Stromal cell of bone marrow (primary cell): ENCODE measurements at regions not wholly inside any gene's neighbourhood (a gene's known extent, or its start where the extent isn't known, plus 50 kb on each side); places are given as distances from the start of the nearest gene placed in this dataset.
"Not testable (repeated sequence)": the region's sequence is repeated elsewhere in the genome, so short reads cannot be mapped to it uniquely, and the experiment has no call there.

ENCODE experiments used
- DNase-seq: peaks from one replicate; pipeline ENCODE4 v3.0.0-alpha.2; 2012; ENCODE audit warnings: low read depth

DNA sequence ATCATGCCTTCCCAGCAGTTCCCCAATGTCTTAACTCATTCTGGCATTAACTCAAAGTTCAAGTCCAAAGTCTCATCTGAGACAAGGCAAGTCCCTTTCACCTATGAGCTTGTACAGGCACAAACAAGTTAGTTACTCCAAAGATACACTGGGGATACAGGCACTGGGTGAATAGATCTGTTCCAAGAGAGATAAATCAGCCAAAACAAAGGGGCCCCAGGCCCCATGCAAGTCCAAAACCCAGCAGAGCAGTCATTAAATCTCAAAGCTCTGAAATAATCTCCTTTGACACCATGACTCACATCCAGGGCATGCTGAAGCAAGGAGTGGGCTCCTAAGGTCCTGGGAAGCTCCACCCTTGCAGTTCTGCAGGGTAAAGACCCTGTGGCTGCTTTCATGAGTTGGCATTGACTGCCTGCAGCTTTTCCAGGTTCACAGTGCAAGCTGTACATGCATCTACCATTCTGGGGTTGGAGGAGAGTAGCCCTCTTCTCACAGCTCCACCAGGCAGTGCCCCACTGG, 332.2 kb upstream of the KIF2B start:
- no peak for DNase-seq

DNA sequence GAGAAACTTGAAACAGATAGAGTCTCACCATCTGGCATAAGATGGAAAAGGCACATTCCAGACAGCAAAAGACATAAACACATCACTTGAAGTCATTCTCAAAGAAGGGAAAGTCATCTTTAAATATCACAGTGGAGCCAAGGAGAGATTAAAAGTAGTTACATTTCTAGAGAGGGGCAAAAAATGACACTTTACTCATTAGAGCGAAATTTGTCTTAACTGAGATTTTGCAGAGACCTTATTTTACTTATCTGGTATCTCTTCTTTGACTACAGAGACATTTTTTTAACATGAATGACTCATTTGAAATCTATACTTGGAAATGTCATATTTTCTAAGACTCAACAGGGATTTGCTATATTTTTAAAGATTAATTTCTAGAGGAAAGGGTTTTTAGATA, 339.0 kb upstream of the KIF2B start:
- DNase-seq = no peak

DNA sequence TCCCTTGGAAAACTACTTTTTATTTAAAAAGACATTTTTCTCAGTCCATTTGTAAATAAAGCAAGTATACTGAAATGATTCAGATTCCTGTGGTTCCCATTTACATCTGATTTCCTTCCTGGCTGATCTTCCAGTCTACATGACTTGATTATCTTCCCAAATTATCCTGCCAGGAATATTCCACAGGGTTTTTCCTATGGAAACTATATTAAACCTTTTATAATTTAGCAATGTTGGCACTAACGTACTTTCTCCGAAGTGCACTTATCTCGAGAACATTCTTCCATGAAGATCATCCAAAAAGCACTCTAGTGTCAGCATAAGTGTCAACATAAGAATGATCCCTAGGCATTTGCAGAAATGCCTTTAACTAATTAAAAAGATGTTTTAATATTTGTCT, 347.7 kb upstream of the KIF2B start:
- DNase-seq = no peak

DNA sequence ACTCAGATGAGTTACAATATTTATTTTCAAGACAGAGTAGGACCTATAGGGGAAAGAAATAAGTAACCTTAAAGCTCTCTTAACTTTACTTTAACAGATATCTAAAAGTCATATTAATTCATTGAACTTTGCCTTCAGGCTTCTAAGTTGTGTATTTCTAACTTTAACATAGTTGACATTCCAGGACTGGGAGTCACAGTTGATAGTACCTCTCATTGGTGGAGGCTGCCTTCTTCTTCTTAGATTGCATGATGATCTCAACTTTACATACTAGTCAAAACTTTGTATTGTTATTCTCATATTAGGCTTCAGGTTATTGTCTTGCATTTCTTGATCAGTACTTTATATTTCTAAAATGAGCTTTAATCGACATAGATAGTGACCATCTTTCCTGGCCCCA, 350.1 kb upstream of the KIF2B start:
- no peak for DNase-seq

DNA sequence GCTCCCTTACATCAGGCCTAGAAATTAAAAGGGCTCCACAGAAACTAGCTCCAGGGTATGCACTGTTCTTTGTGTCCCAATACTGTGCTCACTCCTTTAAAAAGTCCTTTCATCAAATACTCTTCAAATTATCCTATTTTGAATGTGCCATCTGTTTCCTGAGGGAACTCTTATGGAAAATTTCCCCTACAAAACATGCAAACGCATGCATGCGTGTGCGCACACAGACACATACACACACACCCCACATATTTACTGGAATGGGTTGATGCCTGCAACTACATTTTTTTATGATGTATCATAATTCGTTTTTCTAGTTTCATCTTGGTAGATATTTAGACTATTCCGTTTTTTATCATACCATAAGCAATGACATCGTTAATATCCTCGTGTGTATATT, 351.2 kb upstream of the KIF2B start:
- no peak for DNase-seq

DNA sequence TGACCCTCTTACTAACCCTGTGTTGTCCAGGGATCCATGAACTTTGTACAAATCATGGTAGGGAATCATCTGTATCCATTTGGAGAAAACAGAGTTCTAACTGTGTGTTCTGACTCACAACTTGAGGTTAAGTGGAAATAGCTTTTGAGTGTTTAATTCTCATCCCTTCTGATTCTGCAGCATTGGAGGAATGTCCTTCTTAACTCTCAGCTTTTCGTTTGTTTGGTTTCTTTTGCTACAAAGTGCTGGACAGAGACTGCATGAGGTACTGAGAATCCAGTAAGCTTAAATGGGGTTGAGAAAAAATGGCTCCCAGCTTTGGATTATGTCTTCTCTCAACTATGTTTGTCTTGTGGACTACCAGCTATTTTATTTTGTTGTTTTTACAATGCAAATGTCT, 352.1 kb upstream of the KIF2B start:
- no peak for DNase-seq

DNA sequence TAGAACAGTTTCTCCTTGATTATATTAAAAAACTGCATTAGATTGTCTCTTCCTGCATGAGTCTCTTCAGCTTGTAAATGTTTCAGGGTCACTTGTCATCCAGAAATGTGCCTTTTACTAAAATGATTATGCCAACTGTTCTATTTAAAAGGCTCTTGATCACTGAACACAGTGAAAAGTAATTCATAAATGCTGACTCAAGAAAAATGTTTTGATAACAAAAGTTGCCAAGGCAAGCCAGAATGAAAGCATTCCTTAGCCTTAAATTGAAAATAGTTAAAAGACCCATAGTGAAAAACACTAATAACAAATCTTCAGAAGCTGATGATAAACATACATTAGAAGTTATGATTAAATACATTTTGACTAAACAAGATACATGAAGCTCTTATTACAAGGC, 356.0 kb upstream of the KIF2B start:
- no peak for DNase-seq

DNA sequence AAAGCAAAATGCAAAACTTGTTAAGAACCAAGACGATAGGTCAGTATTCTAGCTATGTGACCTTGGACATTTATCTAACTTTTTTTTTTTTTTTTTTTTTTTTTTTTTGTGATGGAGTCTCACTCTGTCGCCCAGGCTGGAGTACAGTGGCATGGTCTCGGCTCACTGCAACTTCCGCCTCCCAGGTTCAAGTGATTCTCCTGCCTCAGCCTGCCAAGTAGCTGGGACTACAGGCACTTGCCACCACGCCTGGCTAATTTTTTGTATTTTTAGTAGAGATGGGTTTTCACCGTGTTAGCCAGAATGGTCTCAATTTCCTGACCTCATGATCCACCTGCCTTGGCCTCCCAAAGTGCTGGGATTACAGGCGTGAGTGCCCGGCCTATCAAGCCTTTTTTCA, 358.3 kb upstream of the KIF2B start:
- not testable (repeated sequence) for DNase-seq

DNA sequence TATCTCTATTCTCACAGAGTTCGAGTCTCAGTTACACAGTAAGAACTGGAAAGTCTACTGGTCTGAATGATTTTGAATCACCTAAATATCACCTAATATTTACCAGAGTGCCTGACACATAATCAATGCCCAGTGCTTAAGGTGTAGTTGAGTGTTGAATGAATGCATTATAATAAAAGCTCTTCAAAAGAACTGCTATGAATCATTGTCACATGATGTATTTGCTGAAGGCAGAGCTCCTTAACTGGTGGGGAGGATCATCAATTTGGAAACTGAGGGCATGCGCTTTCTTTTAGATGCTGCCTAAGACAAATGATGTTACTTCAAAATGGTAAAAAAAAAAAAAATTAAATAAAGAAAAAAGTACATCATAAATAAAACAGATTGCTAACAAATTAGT, 359.4 kb upstream of the KIF2B start:
- DNase-seq = no peak

DNA sequence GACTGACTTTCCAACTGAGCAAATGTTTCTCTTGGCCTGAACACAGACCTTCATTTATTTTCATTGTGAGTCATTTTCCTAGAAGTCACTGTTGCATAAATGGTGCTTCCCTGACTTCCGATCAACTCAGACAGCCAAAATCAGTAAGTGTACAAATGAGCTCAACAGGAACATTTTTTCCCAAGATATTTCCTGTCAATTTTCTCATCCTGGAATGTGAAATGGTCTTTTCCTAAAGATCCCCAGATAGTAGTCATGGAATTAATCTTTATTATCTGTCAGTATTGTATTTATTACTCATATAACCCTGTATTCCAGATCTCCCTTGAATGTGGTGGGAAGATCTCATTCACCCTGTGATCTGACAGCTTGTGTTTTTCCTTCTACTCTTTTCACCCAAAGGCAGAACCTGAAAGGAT, 360.3 kb upstream of the KIF2B start:
- DNase-seq = no peak

DNA sequence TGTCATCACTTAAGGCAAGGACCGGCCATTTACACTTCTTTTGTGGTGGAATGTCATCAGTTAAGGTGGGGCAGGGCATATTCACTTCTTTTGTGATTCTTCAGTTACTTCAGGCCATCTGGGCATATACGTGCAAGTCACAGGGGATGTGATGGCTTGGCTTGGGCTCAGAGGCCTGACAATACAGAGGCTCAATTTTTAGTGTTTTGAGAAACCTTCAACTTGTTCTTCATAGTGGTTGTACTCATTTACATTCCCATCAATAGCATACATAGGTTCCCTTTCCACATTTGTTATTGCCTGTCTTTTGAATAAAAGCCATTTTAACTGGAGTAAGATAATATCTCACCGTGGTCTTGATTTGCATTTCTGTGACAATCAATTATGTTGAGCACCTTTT, 366.8 kb upstream of the KIF2B start:
- not testable (repeated sequence) for DNase-seq

DNA sequence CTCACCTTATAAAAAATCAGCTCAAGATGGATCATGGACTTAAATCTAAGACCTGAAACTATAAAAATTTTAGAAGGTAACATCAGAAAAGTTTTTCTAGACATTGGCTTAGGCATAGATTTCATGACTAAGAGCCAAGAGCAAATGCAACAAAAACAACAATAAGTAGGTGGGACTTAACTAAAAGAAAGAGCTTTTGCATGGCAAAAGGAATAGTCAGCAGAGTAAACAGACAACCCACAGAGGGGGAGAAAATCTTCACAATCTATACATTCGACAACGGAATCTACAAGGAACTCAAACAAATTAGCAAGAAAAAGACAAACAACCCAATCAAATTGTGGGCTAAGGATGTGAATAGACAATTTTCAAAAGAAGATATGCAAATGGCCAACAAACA, 368.4 kb upstream of the KIF2B start:
- no peak for DNase-seq

DNA sequence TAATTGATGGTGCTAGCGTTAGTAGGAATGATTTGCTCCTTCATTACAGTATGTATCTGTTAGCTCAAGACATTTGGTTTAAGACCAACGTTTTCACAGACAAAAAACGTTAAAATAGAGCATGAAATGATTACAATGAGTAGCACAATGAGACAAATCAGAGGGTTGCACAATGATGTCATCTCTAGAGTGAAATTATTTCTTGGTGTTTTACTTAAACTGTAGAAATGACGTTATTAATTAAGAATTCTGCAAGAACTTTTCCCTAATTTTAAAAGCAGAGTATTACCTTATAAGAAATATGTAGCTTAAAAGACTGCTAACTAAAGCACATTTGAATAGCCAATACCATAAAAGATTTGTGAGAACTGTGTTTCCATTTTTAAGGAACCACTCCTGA, 373.4 kb upstream of the KIF2B start:
- DNase-seq = no peak

DNA sequence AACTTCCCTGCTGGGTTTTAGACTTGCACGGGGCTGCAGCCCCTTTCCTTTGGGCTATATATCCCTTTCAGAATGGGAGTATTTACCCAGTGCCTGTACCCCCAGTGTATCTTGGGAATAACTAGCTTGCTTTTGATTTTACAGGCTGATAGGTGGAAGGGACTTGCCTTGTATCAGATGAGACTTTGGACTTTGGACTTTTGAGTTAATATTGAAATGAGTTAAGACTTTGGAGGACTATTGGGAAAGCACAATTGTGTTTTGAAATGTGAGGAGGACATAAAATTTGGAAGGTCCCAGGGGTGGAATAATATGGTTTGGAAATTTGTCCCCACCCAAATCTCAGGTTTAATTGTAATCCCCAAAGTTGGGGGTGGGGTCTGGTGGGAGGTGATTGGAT, 393.8 kb upstream of the KIF2B start:
- DNase-seq = no peak

DNA sequence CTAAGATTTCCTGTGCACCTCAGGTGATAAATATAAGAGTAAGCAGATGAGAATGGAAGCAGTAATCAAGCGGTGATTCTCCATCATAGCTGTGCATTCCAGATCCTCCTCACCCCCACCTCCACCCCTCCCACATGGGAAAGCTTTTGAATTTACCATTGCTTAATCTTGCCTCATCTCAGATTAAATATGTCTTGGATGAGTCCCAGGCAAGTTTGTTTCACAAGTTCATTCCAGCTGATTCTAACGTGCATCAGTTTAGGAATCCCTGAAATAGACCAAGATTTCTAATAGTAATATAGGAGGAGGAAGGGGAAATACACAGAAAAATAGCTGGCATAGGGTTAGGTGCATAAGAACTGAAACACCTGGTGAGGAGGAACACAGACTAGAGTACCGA, 396.2 kb upstream of the KIF2B start:
- no peak for DNase-seq

DNA sequence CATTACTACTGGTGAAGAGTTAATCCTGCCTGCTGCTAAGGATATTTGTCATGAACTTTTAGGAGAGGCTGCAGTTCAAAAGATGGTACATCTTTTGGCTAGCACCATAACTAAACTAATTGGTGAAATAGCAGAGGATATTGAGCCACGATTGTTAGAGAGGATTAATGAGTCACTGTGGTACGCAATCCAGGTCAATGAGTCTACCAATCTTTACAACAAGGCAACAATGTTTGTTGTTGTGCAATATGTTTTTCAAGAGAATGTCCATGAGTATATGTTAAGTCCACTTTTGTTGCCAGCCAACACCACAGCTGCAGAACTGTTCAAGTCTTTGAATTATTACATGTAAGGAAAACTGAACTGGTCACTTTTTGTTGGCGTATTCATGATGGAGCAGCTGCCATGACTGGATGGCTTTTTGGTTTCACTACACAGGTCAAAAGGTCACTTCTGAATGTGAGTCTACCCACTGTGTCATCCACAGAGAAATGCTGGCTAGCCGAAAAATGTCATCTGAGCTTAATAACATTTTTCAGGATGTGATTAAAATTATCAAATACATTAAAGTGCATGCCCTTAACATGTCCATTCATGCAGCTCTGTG, 402.6 kb upstream of the KIF2B start:
- DNase-seq = no peak

DNA sequence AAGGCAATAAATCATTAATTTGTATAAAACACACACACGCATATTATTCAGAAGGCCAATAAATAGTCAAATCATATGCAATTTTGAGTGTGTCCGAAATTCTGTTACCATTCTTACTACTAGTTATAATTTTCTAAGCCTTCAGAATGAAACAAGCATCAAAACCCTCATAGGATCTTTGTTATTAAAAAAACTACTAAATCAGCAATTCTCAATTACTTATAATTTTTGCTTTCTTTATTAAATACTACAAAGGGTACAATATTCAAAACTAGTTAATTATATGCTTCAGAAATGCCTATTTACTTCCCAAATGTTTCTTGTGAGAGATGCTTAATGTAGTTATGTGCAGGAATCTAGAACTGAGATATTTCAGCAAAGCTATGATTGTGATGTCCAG, 413.1 kb upstream of the KIF2B start:
- DNase-seq = no peak

DNA sequence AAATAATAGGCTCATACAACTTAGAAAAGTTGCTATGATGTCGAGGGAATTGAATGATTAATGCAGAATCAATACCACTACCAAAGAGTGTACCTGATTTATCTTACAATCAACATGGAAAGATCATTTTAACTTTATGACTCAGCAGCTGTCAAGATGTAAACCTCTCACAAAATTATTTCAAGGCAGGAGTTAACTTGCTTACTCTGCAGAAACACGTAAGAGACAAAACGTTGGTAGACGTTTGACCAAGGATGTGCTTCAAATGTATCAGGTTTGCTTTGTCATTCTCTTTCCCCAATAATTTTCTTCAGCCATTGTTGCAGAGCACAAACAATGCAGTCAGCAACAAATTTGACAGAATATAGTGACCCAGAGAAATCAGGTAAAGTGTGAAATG, 415.8 kb upstream of the KIF2B start:
- DNase-seq = no peak

DNA sequence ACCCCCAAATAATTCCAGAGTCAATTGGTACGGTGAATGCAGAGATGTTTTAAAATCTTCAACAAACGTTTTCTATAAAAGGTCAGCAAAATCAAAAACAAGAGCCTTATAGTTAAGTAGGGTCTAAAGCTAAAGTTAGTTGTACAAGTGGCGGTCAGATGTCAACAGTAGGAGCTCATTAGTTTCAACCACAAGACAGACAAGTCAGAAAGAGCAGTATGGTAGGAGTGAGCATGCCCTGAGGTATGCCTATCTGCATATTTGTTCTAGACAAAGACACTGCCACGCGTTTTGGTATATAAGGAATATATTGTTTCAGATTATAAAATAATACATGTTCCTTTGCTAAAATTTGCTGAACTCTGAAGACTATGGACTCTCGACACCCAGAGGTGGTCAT, 431.5 kb upstream of the KIF2B start:
- DNase-seq = no peak

DNA sequence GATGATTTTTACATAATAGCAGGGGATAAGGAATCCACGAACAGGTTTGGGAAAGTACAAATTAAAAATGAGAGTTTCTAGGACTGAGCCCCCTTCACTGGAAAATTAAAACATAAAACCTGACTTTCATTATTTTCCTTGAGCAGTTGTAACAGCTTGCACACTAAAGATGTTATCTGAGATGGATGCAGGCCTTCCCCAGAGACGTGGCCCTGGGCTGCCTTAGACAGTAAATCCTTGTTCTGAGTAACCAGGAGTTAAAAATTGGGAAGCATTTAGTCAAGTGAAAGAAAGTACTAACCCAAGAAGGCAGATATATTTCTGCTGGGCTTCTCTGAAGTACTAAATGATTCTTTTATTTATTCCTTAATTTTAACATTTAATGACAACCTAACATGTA, 432.2 kb upstream of the KIF2B start:
- DNase-seq = no peak

DNA sequence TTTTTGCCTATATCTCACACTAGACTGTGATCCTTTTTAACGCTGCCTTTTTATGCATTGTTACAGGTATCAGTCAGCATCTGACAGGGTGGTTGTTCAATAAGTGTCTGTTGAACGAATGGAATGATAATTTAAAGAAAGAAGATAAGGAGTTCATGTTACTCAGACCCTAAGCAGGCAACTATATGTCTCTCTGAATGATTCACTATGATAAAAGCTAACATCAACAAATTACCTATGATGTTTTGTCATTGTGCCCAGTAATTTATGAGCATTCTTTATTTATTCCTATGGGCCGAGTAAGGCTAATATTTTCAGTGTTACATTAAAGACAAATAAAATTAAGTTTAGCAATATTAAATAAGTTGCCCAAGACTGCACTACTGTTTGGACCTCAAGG, 435.0 kb upstream of the KIF2B start:
- DNase-seq = no peak

DNA sequence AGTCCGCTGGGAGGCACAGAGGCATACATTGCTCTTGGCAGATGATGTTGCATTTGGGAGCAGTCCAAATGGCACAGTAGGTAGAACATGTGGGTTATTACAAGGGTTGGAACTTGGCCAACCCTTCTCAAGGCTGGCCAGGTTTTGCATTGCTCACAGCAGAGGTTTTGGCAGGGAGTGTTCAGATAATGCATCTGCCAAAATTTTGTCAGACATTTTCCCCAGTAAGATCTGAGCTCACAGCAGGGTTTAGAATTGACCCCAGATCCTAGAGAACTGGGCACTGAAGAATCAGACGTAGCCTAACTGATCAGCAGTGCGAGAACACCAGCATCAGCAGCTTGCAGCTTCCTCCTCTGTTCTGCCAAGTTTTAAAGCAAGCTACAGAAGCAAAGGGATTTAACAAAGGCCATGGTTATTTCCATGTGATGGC, 468.8 kb upstream of the KIF2B start:
- no peak for DNase-seq

DNA sequence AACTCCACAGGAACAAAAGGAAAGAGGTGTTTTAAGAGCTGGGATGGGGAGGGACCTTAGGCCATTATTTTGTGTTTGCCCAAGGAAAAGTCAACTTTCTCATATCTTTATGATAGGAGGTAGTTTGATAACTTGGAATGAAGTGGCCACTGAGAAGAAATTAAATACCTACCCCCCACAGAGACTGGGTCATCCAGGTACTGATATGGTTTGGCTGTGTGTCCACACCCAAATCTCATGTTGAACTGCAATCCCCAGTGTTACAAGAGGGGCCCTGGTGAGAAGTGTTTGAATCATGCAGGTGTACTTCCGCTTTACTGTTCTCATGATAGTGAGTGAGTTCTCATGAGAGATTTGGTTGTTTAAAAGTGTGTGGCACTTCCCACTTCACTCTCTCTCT, 477.9 kb upstream of the KIF2B start:
- DNase-seq = no peak

DNA sequence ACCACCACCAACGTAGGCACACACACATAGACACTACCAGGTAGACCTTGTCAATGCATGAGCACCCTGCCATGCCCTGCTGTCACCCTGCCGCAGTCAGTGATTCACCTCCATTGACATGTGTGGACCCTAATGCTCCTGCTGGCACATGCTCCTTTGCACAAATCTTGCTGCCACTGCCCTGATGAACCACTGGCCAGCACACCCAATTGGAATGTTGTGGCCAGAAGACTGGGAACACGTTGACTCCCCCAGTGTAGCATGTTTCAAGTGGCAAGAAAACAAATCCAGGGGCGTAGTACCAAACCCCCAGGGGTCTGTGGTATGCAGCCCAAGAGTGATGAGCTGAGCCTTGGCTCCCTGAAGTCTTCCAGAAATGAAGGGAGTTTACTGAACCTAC, 486.4 kb upstream of the KIF2B start:
- DNase-seq = no peak

DNA sequence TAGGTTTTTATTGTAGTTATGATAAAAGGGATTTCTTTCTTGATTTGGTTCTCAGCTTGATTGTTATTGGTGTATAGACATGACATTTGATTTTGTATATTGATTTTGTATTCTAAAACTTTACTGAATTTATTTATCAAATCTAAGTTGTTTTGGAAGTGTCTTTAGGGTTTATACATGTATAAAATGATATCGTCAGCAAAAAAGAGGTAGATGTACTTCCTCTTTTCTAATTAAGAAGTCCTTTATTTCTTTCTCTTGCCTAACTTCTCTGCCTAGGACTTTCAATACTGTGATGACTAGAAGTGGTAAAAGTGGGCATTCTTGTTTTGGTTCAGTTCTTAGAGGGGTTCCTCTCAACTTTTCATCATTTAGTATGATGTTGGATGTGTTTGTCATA, 487.3 kb upstream of the KIF2B start:
- DNase-seq = no peak
